ENCODE measurements at regions not wholly inside any gene's neighbourhood (a gene's known extent, or its start where the extent isn't known, plus 50 kb on each side); places are given as distances from the start of the nearest gene placed in this dataset.

- TF ChIP-seq CTCF (IDR thresholded peaks at IDR 0.05) (no peak), POLR2A (IDR thresholded peaks at IDR 0.05) (no peak)
Measured at GRCh38 chr20:12763406-12763805, 245.4 kb upstream of the SPTLC3 start.

Measured in lower leg skin (tissue), 3 donors.